NOMO-1 treated with dmso at 0.1 percent for 144 hours (cell line): ENCODE measurements at regions not wholly inside any gene's neighbourhood (a gene's known extent, or its start where the extent isn't known, plus 50 kb on each side); places are given as distances from the start of the nearest gene placed in this dataset.

Experiments used
- DNase-seq: peaks from one replicate; lab custom pipeline; 2025; ENCODE audit not compliant: unreplicated experiment; lab: John Stamatoyannopoulos, UW

DNA sequence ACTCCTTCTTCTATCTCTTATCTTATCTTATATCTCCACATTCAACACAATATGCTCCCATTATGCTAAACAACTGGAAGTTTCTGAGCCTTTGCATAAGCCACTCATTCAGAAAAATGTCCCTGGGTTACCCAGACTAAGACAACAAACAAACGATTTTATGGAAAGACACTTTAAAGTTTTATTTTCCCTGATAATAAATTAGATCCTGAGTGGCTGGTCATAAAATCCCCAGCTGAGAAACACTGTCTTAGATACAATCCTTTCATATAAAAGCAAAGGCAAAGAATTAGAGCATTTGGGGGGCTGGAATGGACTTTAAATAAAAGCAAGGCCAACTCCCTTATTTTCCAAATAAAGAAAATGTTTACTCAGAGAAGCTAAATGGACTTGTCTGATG lies 322.3 kb downstream of the GBE1 start:
- no peak for DNase-seq

DNA sequence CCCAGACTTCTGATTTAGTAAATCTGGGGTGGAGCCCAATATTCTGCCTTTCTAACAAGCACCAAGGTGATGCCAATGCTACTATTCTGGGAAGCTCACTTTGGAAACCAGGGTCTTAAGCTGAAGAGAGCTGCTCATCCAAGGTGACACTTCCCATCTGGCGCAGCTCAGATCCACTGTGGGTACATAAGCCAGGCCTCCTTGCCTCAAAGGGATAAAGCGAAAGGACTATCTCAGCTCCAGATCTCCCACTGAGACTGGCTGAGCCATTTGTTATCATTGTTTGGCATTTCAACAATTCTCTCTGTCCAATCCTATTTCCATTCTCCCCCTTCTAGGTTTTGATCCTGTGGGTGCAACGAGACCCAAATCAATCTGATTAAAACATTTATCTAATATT lies 323.8 kb downstream of the GBE1 start:
- DNase-seq = no peak

DNA sequence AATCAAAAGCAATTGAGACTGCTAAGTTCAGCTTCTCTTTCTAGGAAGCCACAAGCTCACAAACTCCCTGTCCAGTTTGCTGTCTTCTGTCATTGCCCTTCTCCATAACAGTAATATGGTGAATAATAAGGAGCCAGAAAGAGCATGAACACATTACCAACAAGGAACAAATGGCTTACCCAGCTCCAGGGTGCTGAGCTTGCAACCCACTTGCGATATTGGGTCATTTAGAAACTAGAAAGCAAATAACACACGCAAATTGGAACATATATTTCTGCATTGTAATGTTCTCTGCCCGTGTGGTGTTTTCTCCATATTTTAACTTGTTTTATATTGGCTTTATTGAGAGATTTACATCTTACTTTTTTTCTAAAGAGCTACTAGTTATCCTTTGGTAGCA lies 325.3 kb downstream of the GBE1 start:
- DNase-seq = no peak

DNA sequence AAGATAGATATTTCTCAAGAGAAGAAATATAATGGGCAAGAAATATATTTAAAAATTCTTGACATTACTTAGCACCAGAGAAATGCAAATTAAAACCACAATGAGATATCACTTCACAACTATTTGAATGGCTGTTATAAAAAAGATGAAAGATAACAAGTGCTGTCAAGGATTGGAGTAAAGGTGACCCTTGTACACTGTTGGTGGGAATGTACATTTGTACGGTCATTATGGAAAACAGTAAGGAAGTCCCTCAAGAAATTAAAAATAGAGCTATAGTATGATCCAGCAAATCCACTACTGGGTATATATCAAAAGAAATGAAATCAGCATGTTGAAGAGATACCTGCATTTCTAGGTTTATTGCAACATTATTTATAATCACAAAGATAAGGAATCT lies 326.4 kb downstream of the GBE1 start:
- no peak for DNase-seq

DNA sequence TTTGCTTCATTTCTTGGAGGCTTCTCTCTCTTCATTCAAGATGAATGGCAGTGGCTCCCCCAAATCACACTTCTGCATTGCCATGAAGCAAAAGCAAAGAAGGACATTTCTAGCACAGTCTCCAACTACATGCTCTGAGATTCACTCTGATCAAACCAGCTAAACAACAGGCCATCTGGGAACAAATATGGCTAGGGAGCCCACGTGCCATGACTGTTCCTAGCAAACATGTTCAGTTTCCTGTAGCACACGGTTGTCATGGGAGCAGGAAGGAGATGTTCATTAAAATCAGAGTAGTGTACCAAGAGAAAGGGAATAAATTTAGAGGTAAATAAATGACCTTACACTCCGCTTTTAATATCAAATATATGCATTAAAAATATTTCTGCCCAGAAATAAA lies 327.3 kb downstream of the GBE1 start:
- no peak for DNase-seq

DNA sequence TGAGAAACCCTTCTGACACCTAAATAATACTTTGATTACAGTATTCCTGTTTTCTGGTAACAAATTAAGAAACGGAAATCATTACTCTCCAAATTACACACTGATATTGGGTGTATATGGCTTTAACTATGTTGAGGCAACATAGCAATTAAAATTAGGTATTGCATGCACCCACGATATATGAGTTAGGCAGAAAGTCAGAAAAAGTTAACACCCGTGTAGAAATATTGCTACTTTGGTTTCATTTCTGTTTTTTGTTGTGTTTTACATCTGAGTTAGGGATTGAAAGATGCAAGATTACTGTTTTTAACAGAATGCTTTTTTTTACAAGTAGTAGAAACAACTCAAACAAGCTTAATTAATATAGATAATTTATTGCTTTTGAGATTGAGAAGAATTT lies 327.8 kb downstream of the GBE1 start:
- DNase-seq = peak; percentile 19

DNA sequence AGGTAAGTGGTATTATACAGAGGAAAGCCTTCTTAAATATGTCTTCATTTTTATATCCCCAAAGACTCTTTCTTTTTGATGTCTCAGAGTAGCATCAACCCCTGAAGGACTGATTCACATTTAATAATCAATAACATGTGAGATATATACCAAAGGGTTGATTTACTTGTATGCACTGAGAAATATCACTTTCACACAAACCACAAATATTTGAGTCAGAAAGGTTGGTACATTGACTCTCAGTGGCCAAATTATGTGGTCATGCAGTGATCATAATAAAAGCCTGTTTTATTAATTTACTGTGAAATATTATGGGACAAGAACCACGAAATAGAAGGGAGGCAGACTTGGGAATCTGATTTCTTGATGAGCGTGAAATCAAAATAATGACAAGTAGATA lies 329.0 kb downstream of the GBE1 start:
- DNase-seq = no peak

DNA sequence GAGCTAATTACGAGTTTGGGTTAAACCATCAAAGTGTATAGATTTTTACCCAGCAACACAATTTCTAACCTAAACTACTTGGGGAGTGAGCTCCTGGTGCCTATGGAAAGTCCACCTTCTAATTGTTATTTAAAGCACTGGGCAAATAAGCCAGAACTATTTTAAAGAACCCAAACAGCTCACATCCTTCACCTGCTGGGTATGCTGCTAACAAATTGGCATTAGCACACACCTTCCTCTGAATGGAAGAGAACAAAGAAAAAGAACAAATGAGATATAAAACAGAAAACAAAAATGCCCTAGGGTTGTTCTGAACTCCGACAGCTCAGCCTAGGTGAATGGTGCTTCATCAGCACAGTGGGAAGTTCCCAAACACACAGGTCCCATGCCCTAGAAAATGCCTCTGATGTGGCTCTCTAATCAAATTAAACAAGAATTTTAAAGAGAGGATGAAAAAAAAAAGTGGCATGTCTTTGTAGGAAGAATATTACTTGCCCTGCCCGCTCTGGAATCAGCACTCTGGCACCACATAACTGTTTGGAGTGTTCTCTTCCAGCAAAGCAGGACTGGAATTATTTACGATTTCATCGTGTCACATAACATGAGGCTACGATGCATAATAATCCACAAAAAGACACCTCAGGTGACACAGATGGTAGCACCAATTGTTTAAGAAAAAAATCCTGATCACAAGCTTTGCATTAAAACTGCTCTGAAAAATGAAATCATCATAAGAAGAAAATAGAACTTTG lies 334.4 kb downstream of the GBE1 start:
- DNase-seq = no peak

DNA sequence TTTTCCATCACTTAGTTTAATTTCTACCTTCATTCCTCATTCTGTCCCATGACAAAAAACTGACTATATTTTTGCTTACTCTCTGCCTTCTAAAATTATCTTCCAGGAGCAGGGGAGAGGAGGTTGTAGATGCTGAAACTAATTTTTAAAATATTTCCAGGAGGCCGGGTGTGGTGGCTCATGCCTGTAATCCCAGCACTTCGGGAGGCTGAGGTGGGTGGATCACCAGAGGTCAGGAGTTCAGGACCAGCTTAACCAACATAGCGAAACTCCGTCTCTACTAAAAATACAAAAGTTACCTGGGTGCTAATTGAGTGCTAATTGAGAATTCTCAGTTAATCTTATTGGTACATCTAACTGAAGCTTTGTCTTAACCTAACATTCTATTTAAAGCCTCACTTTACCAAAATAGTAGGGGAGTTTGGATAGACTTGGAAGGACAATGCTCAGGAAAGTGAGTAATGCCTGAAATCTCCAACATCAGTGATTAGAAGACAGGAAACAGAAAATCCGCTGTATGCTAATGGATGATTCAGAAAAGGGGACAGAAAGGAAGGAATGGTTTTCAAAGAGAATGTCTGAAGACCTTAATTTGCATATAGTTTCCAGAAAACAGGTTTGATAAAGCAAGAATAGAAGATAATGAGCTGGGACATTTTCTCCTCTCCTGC lies 336.1 kb downstream of the GBE1 start:
- DNase-seq = no peak

DNA sequence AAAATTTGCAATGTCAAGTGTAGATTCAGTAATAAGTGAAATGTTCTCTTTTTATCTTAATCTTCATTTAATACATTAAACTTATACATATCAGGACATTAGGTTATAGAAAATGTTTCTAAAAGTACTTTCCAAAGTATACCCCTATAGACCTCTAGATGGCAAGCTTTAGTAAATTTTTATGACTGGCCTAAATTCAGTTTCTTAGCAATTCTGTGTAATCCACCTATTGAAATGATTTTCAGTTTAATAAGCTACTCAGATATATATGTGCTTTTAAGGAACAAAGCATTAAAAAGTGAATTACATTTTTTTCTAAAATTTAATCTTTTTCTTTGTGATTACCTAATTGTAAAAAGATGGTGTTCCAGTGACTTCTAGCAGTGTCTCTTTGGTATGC lies 342.2 kb downstream of the GBE1 start:
- no peak for DNase-seq

DNA sequence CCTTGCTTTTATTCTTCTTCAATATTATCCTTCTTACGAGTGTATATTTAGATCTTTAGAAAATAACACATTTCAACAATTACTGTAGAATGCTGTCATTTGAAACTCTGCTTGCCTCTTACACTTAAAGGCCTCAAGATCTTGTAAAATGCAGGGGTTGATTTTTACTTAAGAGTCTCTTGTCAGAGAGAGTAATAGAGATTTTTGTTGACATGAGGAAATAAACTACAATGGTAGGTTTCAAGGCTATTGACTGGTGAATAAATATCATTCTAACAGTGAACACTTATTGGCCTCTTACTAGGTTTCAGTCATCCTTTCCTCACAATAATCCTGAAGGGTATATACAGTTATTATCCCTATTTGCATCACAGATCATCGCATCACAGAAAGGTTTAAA lies 344.6 kb downstream of the GBE1 start:
- no peak for DNase-seq

DNA sequence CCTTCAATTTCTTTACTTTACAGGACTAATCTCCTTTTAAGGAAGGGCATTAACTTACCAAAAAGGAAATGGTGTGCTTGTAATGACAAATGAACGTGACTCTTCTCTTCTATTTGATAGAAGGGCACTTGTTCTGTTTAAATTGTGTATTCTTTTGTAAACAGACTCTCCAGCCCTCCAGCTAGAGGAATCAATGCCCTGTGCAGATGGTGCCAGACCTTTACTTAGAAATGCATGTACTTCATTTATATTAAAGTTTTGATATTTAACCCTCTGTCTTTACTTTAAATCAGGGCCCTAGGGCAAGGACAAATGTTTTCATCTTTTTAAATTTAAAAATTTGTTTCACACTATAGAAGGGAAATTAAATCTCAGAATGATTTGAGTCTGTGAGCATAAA lies 355.1 kb downstream of the GBE1 start:
- DNase-seq = no peak

DNA sequence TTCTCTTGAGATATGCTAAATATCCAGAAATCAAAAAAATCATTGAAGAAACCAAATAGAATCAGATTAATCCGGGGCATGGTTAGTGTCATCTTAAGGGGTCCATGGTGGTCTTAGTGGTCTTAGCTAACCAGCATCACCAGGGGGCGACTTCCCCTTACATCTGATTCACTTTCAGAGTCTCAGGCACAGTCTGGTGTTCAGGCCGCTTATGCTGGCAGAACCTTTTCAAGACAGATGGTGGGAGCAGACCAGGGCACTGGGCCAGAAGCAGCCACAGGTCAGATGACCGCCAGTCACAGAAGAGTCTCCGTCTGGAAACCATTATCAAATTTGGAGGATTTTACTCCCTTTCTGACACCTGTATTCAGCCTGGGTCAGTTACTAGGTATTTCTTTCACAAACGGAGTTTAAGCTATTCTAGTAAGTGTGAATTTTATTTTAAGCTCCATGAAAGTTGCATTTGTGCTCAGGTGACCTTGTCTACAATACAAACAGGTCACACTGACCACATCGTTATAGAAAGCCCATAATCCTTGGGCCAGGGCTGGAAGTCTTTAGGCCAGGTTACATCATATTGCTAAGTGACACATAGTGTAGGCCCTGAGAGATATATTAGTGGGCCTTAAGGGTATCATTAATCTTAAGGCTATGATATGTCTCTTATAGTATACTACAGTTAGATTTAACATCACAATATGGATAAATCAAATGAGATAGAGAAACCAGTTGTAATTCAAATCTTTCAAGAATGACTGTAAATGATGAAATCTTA lies 365.5 kb downstream of the GBE1 start:
- no peak for DNase-seq

DNA sequence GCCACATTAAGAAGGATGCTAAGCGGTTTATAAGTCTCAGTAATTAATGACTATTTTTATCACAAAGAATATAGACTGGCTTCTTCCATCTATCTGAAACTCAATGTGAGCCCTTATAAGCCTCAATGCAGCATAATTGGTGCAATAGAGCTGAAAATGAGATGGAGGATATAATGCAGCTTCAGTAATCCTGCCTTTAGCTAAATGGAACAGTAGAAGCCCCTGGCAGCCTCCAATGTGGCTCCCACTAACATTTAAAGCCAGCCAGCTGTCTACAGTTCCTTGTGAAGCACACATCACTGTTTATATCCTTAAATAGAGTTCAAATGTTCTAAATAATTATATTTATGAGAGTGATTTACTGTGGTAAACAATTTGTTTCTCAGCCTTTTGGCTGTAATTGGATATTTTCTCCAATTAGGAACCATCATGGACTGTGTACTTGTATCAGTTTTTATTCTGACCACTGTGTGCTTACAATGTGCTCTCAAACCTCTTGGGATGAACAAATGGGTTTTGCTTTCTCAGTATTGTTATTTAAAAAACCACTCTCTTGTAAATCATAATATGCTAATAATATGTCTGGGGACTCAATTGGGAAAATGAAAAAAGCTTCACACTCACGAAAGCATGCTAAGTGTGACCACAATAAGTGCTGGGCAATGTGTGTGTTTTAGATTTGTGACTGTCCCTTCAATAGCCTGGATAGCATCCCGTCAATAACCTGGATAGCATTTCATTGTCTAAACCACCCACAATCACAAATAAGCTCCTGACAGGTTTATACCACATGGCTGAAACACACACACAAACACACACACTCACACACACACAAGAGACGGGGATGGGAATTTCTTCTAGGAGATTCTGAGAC lies 366.6 kb downstream of the GBE1 start:
- DNase-seq = no peak

DNA sequence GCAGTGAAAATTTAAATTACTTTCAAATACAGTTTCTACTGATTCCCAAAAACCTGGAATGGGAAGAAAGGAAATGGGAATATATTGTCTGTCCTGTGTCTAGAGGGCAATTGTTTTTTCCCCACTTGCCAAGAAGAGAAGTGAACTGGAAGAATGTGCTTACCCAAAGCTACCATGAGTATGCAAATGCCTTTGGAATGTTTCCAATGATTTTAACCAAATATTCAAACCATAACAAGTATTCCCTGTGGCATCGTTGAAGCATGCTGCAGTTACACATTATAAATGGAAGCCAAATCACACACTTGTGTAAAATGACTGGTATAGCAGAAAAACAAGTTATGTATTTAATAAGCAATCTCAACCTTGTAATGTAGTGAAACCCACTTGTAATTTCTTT lies 368.2 kb downstream of the GBE1 start:
- no peak for DNase-seq

DNA sequence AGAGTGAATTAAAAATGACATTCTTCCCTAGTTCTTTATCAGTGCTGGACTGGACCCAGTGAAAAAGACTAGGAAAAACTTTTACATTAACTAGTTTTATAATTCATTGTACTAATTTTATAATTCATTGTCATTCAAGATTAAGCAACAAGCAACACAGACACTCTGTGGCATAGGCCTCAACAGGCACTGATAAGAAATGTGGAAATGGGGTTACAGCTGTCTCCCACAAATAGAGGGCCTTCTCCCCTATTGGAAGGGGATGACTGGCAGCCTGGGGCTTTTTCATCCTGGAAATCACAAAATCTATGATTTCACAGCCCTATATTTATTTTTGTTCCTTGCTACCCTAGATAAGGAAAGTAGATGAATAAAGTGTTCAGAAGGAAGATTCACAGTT lies 370.6 kb downstream of the GBE1 start:
- DNase-seq = no peak

DNA sequence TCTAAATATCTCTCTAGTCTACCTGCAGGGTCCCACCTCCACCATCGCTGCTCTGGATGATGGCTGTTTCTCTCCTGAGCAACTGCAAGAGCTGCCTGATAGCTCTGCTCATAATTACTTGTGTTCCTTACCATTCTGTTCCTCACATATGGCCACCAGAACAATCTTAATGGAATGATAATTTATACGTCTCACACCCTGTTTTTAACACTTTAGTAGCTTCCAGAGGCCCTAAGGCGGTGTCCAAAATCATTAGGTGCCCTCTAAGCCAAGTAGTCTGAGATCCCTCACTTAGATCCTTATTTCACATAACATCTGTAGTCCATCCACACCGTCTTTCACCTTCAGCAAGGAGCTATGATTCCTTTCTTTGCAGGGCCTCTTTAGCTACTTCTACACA lies 373.3 kb downstream of the GBE1 start:
- no peak for DNase-seq

DNA sequence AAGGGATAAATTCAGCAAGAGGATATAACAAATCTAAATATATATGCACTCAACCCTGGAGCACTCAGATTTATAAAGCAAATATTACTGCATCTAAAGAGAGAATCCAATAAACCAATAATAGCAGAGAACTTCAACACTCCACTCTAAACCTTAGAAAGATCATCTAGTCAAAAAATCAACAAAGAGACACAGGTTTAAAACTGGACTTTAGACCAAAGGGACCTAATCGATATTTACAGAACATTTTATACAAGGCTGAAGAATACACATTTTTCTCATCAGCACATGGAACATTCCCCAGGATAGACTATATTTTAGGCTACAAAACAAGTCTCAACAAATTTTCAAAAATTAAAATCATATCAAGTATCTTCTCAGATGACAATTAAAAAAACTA lies 379.0 kb downstream of the GBE1 start:
- DNase-seq = no peak

DNA sequence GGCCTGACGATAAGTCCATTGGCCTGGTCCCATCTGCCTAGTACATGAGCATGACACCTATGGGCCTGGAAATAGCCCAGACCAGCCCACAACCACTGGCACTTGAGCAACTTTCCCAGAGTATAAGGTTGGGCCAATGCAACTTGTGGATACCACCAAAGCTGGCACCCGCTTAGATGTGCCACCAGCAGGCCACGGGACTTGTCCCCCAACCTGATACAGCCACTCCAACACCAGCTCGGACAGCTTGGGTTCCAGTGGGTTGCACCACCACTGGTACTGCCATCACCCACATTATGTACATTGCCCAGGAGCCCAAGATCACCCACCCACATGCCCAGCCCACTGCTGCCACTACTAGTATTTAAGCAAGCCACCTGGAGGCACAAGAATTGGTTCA lies 381.2 kb downstream of the GBE1 start:
- DNase-seq = no peak

DNA sequence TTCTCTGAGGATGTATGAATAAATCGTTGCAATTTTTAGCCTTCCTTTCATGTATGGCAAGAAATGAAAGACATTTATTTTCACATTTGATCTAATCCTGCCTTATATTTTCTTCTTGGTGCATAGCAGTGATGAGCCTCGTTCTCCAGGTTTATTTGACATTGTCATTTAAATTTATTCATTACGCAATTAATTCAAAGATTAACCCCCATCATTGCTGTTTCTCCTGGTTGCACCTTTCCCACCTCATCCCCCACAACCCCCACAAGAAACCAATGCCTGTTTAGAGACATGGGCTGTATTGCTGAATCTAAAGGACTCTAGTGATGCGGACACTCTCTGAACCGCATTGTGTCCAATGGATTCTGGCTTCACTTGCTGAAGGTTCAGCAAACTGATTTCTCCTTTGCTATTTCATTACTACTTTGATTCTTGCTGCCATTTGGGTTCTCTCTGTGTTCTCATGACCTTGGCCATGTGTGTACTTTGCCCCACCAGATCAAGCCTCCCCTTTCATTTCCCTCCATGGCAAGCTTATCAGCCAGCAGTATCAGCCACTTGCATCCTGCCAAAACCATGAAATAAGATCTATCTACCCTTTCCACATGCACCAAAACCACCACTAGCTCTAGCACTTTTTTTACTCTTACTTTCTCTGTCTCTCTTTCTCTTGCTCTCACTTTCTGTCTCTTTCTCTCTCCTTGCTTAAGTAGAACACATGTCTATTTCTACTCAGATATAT lies 382.7 kb downstream of the GBE1 start:
- no peak for DNase-seq

DNA sequence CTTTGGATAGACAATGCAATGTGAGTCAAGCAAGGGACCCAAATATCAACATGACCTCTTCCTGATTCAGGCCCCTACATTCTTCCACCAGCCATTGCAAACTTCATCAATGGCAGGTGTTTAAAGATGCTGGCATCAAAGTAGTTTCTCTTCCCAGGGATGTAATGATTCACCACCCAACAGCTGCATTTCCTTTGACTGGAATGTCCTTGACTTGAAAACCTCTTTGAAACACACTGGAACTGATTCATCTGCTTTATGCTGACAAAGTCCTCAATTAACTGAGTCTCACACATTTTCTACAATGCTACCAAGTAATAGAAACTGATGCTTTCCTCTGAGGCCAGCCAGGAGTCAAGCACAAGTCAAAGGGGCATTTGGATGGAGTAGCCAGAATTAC lies 385.5 kb downstream of the GBE1 start:
- no peak for DNase-seq
